ENCODE measurements at regions not wholly inside any gene's neighbourhood (a gene's known extent, or its start where the extent isn't known, plus 50 kb on each side); places are given as distances from the start of the nearest gene placed in this dataset.

DNA sequence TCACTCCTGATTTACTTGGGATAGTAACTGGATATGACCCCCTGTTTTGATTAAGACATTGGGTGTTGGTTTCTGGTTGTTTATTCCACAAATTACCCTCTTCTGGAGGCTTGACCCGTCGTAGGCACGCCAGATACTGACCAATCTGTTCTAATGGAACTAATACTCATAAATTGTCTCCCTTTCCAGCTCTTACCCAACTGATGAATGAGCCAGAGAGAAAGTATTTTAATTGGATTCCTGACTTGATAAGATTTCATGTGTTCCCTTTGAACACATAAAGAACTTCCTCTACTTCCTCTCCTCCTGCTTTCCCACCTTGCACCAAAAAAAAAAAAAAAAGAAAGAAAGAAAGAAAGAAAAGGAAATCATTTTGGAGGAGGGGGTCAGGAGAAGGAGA is 340.9 kb downstream of the PCNX1 start:
- TF ChIP-seq, protein P1, sequence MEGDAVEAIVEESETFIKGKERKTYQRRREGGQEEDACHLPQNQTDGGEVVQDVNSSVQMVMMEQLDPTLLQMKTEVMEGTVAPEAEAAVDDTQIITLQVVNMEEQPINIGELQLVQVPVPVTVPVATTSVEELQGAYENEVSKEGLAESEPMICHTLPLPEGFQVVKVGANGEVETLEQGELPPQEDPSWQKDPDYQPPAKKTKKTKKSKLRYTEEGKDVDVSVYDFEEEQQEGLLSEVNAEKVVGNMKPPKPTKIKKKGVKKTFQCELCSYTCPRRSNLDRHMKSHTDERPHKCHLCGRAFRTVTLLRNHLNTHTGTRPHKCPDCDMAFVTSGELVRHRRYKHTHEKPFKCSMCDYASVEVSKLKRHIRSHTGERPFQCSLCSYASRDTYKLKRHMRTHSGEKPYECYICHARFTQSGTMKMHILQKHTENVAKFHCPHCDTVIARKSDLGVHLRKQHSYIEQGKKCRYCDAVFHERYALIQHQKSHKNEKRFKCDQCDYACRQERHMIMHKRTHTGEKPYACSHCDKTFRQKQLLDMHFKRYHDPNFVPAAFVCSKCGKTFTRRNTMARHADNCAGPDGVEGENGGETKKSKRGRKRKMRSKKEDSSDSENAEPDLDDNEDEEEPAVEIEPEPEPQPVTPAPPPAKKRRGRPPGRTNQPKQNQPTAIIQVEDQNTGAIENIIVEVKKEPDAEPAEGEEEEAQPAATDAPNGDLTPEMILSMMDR (conservative IDR thresholded peaks at IDR 0.05; ENCODE audit: low read length): no peak
- no peak for TF ChIP-seq EZH2phosphoT487 (IDR thresholded peaks at IDR 0.05; ENCODE audit: borderline replicate concordance, low read depth, low read length)
